Esophagus mucosa (tissue), 1 donor: ENCODE measurements at regions not wholly inside any gene's neighbourhood (a gene's known extent, or its start where the extent isn't known, plus 50 kb on each side); places are given as distances from the start of the nearest gene placed in this dataset.

Source experiments
- ATAC-seq: fragments of 200-7000 bp; cut with Tn5 transposase; one replicate; pipeline ENCODE4 v1.9.1; 2020
- donor health status: DM: yes; HTN: yes; CAD: no.

DNA sequence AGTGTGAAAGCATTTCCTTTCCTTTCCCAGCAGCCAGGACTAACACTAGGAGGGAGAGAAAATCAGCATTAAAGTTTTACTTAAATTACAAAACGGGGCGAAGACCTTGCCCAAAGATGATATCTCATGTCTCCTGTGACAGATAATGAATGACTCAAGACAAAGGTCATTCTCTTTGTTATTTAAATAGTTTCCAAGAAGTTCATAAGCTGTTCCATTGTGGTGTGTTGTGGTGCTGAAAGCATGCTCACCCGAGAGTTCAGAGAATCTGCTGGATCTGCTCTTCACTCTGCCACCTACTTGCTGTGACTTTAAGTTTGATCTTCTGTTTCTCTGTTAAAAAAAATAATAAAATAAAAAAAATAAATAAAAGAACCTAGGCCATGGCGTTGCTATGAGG is 265.9 kb upstream of the NR4A3 start:
- no peak for ATAC-seq

GRCh38 chr9:99556998-99557397 is 264.7 kb upstream of the NR4A3 start:
- ATAC-seq, result no peak

- no peak for ATAC-seq
Measured at GRCh38 chr9:99557816-99558215, 263.9 kb upstream of the NR4A3 start.

DNA sequence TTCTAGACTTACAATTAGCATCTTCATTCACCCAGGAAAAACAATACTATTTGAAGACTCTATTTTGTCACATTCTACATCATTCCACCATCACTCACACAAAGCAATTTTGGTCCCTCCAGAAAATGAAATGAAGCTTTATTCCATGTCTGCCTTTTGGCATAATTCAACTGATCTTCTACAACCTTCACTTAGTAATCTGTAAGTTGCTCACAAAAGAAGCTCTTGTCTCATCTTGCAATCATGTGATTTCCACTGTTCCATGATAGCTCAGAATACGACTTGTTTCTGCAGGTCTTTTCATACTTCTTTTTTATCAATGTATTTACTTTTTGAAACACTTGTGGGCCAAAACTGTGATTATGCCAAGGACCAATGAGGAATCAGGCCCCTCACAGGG is 261.9 kb upstream of the NR4A3 start:
- ATAC-seq, result no peak

DNA sequence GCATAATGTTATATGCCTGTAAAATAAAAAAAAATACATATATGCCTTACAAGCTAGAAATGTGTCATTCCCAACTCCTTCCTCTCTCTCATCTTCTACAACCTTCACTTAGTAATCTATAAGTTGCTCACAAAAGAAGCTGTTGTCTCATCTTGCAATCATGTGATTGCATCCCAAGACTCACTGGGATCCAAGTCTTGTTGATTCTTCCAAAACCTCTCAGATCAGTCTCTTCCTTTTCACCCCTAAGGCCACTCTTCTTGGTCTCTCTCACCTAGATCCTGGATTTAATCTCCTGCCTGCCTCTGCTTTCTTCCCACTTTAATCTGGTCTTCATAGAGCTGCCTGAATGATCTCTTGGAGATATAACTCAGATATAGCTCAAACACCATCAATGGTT is 261.1 kb upstream of the NR4A3 start:
- ATAC-seq, result no peak

- ATAC-seq, result no peak
Measured at GRCh38 chr9:99561509-99561917, 260.2 kb upstream of the NR4A3 start.

- ATAC-seq, result no peak
Measured at GRCh38 chr9:99561961-99562565, 259.6 kb upstream of the NR4A3 start.

DNA sequence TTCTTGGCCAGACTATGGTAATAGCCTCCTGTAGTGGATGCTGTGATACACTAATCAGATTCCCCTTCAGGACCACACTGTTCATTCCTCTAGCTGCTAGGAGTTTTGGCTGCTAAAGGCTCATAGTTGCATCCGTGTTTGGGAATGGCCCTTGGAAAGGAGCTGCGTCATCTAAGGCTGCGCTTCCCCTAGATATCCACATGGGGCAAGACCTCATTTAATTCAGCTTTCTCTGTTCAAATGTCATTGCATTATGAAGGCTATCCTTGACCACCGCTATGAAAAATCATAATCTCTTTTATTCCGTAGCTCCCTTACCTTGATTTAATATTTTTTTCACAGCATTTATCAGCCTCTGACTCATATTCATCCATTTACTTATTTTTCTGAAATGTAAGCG is 258.3 kb upstream of the NR4A3 start:
- ATAC-seq, result no peak

GRCh38 chr9:99565203-99565602 is 256.5 kb upstream of the NR4A3 start:
- no peak for ATAC-seq

DNA sequence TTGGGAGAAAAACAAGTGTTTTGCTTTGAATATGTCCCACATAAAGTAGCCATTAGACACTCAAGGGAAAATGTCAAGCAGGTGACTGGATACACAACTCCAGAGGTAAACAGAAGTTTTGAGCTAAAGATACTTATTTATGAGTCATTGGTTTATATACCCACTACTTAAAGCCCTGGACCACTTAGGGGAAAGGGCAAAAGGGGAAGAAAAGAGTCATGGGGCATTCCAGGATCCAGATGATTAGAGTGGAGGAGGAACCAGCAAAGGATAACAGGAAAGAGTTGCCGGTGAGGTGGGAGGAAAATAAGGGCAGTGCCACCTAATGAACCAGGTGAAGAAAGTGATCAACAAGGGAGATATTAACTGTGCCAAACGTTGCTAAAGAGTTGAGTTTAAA is 254.2 kb upstream of the NR4A3 start:
- ATAC-seq, result no peak

DNA sequence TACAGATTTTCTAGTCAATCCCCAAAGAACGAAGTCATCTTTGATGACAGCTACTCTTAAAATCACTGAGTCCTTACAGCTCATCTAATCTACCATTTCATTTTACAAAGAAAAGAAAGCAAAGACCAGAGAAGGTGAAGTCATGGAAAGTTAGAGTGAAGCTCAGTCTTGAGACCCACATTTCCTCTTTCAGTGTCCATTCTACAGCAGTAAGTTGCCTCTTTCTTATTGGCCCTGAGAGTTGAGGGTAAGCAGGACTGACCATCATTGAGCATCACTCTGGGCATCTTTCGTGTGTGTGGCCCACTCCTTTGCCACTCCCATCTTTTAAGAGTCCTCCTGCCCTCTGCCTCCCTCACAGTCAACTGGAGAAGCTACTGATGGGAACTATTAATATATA is 251.8 kb upstream of the NR4A3 start:
- no peak for ATAC-seq

DNA sequence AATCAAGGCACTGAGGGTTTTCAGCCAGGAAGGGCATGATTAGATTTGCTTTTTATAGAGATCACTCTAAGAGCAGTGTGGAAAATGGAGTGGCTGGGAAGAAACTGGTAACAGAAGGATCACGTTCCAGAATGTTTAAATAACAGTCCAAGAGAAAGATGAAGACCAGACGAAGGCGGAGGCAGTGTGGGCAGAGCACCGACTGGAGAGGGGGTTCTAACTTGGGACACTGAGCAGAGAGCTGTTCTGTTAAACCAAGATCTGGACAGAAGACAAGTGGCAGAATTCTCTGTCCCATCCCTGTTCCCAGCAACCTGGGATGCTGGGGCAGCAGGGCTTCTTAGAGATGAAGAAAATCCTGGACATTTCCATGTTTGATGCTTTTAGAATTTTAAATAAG is 249.1 kb upstream of the NR4A3 start:
- ATAC-seq, result no peak

DNA sequence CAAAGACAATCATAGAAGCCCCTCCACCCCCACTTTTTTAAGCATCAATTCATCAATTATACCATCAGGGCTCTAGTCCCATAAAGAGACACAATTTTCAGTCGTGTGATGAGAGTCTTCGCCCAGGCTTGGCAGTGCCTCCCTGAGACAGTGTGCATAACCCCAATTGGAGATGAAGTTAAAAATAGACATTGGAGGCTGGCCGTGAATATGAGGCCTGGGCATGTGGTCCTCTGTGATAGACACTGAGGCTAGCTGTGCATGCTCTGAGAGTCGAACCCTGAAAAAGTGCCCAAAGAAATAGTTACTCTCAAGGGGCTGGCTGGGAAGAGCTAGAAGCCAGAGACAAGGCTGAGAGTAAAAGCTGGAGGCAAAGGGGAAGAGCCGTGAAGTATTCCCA is 248.6 kb upstream of the NR4A3 start:
- no peak for ATAC-seq

- no peak for ATAC-seq
Measured at GRCh38 chr9:99573886-99574285, 247.8 kb upstream of the NR4A3 start.

DNA sequence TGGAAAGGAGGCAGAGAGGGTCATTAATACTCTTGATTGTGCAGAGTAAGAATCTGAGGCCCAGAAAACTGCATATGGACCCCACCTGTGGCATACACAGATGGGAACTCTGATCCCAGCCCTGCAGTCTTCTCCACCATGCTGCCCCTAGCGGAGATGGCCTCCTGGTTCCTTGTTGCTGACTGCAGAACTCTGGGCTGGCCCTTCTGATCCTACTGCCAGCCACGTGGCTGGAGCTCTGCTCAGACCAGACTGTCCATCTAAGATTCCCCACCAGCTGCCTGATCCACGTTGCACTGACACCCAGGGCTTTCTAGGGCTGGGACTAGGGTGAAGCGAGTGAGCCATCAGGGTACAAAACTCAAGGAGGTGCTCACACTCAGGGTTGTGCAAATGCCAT is 245.7 kb upstream of the NR4A3 start:
- no peak for ATAC-seq

- no peak for ATAC-seq
Measured at GRCh38 chr9:99576876-99577275, 244.8 kb upstream of the NR4A3 start.

- ATAC-seq, result no peak
Measured at GRCh38 chr9:99577351-99577750, 244.3 kb upstream of the NR4A3 start.

DNA sequence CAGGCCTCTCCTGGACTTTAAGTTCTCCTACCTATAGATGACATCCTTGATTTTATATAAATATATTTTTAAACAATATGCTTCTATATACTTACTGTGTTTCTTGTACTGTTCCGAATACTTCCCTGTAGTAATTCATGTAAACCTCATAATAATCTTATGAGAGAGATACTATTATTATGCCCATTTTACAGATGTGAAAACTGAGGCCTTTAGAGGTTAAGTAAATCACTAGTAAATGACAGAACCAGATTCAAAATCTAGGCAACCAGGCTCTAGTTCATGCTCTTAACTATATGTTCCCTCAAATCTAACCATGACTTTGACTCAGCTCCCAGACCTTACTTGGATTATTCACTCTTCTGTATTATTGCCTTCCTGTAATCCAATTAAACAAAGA is 243.0 kb upstream of the NR4A3 start:
- ATAC-seq, result no peak

- no peak for ATAC-seq
Measured at GRCh38 chr9:99579964-99580363, 241.7 kb upstream of the NR4A3 start.

GRCh38 chr9:99582814-99583213 is 238.9 kb upstream of the NR4A3 start:
- ATAC-seq, result no peak

DNA sequence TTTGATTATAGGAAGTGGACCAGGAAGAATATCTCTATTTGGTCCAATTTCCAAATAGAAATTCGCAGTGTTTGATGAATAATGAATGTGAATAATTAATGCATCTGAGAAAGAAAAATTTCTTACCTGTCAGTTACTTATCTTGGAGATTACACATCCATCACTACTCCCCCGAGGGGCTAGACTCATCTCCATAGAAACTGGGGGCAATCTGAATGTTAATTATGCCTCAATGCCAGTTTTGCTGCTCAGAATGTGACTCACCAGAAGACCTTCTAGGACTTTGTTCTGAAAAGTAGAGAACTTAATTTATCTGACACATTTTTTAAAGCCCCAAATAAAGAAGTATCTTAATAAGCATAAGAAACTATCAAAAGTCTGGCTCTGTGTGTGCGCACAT is 233.4 kb upstream of the NR4A3 start:
- ATAC-seq, result no peak

- ATAC-seq, result no peak
Measured at GRCh38 chr9:99588747-99589146, 232.9 kb upstream of the NR4A3 start.

DNA sequence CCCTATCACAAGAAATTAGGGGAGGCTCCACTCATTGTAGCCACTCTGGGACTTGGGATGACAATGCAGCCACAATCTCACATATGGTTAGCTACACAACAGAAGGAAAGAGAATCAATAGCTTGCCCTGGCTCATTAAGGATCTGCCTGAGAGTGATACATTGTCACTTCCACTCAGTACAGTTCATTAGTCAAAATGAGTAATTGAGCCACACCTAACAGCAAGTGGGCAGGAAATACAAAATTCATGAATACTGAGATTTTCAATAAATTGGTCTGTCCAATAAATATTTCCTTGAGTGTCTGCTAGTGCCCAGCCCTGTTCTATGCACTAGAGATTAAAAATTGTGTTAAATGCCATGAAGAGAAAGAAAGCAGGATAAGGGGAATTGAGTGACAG is 231.3 kb upstream of the NR4A3 start:
- ATAC-seq, result no peak

DNA sequence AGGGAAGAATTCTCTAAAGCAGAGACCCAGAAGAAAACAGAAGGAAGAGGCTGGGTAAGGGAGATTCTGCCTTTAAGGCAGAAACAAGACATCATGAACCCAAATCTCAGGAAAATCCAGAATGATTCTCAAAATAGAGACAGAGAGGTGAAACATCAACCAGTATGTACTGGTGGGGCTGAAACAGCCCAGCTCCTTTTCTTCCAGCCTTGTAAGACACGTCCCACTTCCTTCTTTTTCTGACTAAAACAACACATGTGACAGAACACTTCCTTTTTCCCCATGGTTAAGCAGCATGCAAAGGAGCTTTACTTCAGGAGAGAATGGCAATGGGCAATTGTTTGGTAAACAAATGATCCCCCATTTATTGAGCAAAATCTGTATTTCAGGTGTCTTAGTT is 230.8 kb upstream of the NR4A3 start:
- no peak for ATAC-seq

GRCh38 chr9:99591770-99592169 is 229.9 kb upstream of the NR4A3 start:
- ATAC-seq, result no peak
